Mesenchymal stem cell (in vitro differentiated cells and primary cell): ENCODE measurements at regions not wholly inside any gene's neighbourhood (a gene's known extent, or its start where the extent isn't known, plus 50 kb on each side); places are given as distances from the start of the nearest gene placed in this dataset.
"Not testable (repeated sequence)": the region's sequence is repeated elsewhere in the genome, so short reads cannot be mapped to it uniquely, and the experiment has no call there.

ENCODE experiments used
- DNase-seq: peaks from one replicate; pipeline ENCODE4 v3.0.0-alpha.2; 2013
- H2AFZ ChIP-seq: one replicate; pipeline ENCODE4 v1.6.1; 2013; ENCODE audit warnings: low read depth, mild to moderate bottlenecking, control low read depth, inconsistent platforms, low read length, moderate library complexity
- H2AK5ac ChIP-seq: 2 replicates; pipeline ENCODE4 v1.6.1; 2013; ENCODE audit warnings: low read length, moderate library complexity, mild to moderate bottlenecking, inconsistent platforms; ENCODE audit not compliant: severe bottlenecking
- H2BK120ac ChIP-seq: one replicate; pipeline ENCODE4 v1.6.1; 2013; ENCODE audit warnings: low read depth, mild to moderate bottlenecking, inconsistent platforms, low read length, moderate library complexity
- H2BK12ac ChIP-seq, 2 experiments: one replicate each; pipeline ENCODE4 v1.6.1; 2013; ENCODE audit warnings: inconsistent platforms in 2 of 2, low read length in 2 of 2, mild to moderate bottlenecking in 2 of 2, moderate library complexity in 2 of 2, control low read depth in 1 of 2
- H2BK15ac ChIP-seq: one replicate; pipeline ENCODE4 v1.6.1; 2013; ENCODE audit warnings: mild to moderate bottlenecking, low read depth, inconsistent platforms; ENCODE audit not compliant: poor library complexity, severe bottlenecking
- H2BK5ac ChIP-seq: 2 replicates; pipeline ENCODE4 v1.6.1; 2013; ENCODE audit warnings: low read depth, mild to moderate bottlenecking, low read length, control low read depth, inconsistent platforms; ENCODE audit not compliant: poor library complexity, severe bottlenecking
- H3K14ac ChIP-seq, 2 experiments: one replicate each; pipeline ENCODE4 v1.6.1; 2013; ENCODE audit warnings: inconsistent platforms in 2 of 2, low read length in 2 of 2, control low read depth in 1 of 2, mild to moderate bottlenecking in 1 of 2, moderate library complexity in 1 of 2
- H3K18ac ChIP-seq, 2 experiments: one replicate each; pipeline ENCODE4 v1.6.1; 2013; ENCODE audit warnings: inconsistent platforms in 2 of 2, low read length in 2 of 2, control low read depth in 1 of 2, low read depth in 1 of 2, mild to moderate bottlenecking in 1 of 2
- H3K23ac ChIP-seq, 2 experiments: one replicate each; pipeline ENCODE4 v1.6.1; 2013; ENCODE audit warnings: inconsistent platforms in 2 of 2, low read length in 2 of 2, mild to moderate bottlenecking in 2 of 2, moderate library complexity in 2 of 2, control low read depth in 1 of 2
- H3K27ac ChIP-seq: 2 replicates; pipeline ENCODE4 v1.5.1; 2013; ENCODE audit warnings: mild to moderate bottlenecking, moderate library complexity, low read length, control low read depth, inconsistent platforms; ENCODE audit not compliant: poor library complexity, severe bottlenecking
- H3K27me3 ChIP-seq, 2 experiments: 2 replicates each; pipeline versions ENCODE4 v1.6.1 to v1.7.0; 2013; ENCODE audit warnings: low read length in 2 of 2, mild to moderate bottlenecking in 2 of 2, moderate library complexity in 2 of 2, control low read depth in 1 of 2, inconsistent platforms in 1 of 2; ENCODE audit not compliant: control insufficient read depth in 1 of 2, insufficient read depth in 1 of 2
- H3K36me3 ChIP-seq, 2 experiments: 2 replicates each; pipeline versions ENCODE4 v1.6.1 to v1.7.0; 2013; ENCODE audit warnings: low read length in 2 of 2, control low read depth in 1 of 2, inconsistent platforms in 1 of 2, low read depth in 1 of 2, mild to moderate bottlenecking in 1 of 2; ENCODE audit not compliant: insufficient read depth in 2 of 2, control insufficient read depth in 1 of 2
- H3K4ac ChIP-seq, 2 experiments: one replicate each; pipeline ENCODE4 v1.6.1; 2013; ENCODE audit warnings: inconsistent platforms in 2 of 2, low read length in 2 of 2, mild to moderate bottlenecking in 2 of 2, moderate library complexity in 2 of 2, control low read depth in 1 of 2, low read depth in 1 of 2
- H3K4me1 ChIP-seq: 2 replicates; pipeline ENCODE4 v1.6.1; 2013; ENCODE audit warnings: low read depth, low read length, control low read depth; ENCODE audit not compliant: control insufficient read depth, insufficient read depth
- H3K4me2 ChIP-seq: 2 replicates; pipeline ENCODE4 v1.6.1; 2013; ENCODE audit warnings: low read length, mild to moderate bottlenecking, inconsistent platforms; ENCODE audit not compliant: poor library complexity, severe bottlenecking
- H3K4me3 ChIP-seq, 2 experiments: 2 replicates each; pipeline versions ENCODE4 v1.5.1 to v1.7.0; 2013; ENCODE audit warnings: low read length in 2 of 2, mild to moderate bottlenecking in 2 of 2, control low read depth in 1 of 2, low read depth in 1 of 2; ENCODE audit not compliant: insufficient read depth in 1 of 2
- H3K79me1 ChIP-seq: replicated peaks from 2 replicates; pipeline ENCODE4 v1.6.1; 2013; ENCODE audit warnings: mild to moderate bottlenecking, control low read depth, low read length, inconsistent platforms; ENCODE audit not compliant: poor library complexity, severe bottlenecking
- H3K9ac ChIP-seq: 2 replicates; pipeline ENCODE4 v1.7.0; 2013; ENCODE audit warnings: mild to moderate bottlenecking, low read length, moderate library complexity
- H3K9me3 ChIP-seq: 2 replicates; pipeline ENCODE4 v1.7.0; 2013; ENCODE audit warnings: mild to moderate bottlenecking, low read length; ENCODE audit not compliant: control insufficient read depth
- H4K8ac ChIP-seq: one replicate; pipeline ENCODE4 v1.6.1; 2013; ENCODE audit warnings: inconsistent platforms, mild to moderate bottlenecking, low read length, moderate library complexity
- H4K91ac ChIP-seq: one replicate; pipeline ENCODE4 v1.6.1; 2013; ENCODE audit warnings: mild to moderate bottlenecking, low read length, inconsistent platforms
- WGBS: methylation state at CpG from one replicate; pipeline ENCODE4 v1.1.7; 2013; ENCODE audit warnings: mixed read lengths; 5-methylcytosine and 5-hydroxymethylcytosine counted together

- not testable (repeated sequence) for H3K14ac ChIP-seq, H3K27me3 ChIP-seq, H3K18ac ChIP-seq, H2BK5ac ChIP-seq, H3K9ac ChIP-seq, H3K36me3 ChIP-seq, H3K9me3 ChIP-seq, H4K91ac ChIP-seq, H4K8ac ChIP-seq, H3K79me1 ChIP-seq, H3K4ac ChIP-seq, H3K27ac ChIP-seq, H2BK15ac ChIP-seq, H3K23ac ChIP-seq, H2BK120ac ChIP-seq, H2AFZ ChIP-seq, H3K4me1 ChIP-seq, H3K4me2 ChIP-seq, DNase-seq, H2BK12ac ChIP-seq, H3K4me3 ChIP-seq, H2AK5ac ChIP-seq
- 75% methylated on average over 12 of the region's 12 CpGs for WGBS
Observed at GRCh38 chr15:91655563-91656290, 197.8 kb upstream of the SLCO3A1 start.

GRCh38 chr15:91660174-91660649 lies 193.3 kb upstream of the SLCO3A1 start:
- H3K4me3 ChIP-seq: no peak overlapping the region
- H3K4me1 ChIP-seq: no peaks in the 10 kb centered on the region
- H3K4ac ChIP-seq: no peak overlapping the region
- no peak overlapping the region for H4K8ac ChIP-seq
- no peak overlapping the region for H3K9ac ChIP-seq
- 36% methylated on average over 5 of the region's 6 CpGs for WGBS
- H2AK5ac ChIP-seq: no peak overlapping the region
- no peaks in the 10 kb centered on the region for H3K36me3 ChIP-seq
- no peak overlapping the region for H2BK120ac ChIP-seq
- H3K27me3 ChIP-seq: peaks cover 0 to 11% of the 10 kb centered on the region in 2 experiments
- no peak overlapping the region for H2BK5ac ChIP-seq
- DNase-seq: no peak
- no peaks in the 10 kb centered on the region for H3K9me3 ChIP-seq
- H2BK12ac ChIP-seq: no peak overlapping the region
- H3K4me2 ChIP-seq: no peak overlapping the region
- H2BK15ac ChIP-seq: no peak overlapping the region
- no peak overlapping the region for H3K23ac ChIP-seq
- H4K91ac ChIP-seq: no peak overlapping the region
- H3K18ac ChIP-seq: no peak overlapping the region
- no peaks in the 10 kb centered on the region for H3K79me1 ChIP-seq
- H3K14ac ChIP-seq: no peak overlapping the region
- H3K27ac ChIP-seq: no peak overlapping the region
- no peak overlapping the region for H2AFZ ChIP-seq

GRCh38 chr15:91664224-91664836 lies 189.2 kb upstream of the SLCO3A1 start:
- Histone ChIP-seq H3K4ac (no peak overlapping the region), H3K9me3 (no peaks in the 10 kb centered on the region), H3K18ac (no peak overlapping the region), H2AFZ (no peak overlapping the region), H3K27me3 (peaks cover 0 to 17% of the 10 kb centered on the region in 2 experiments), H2BK12ac (no peak overlapping the region), H3K36me3 (no peaks in the 10 kb centered on the region), H3K9ac (no peak overlapping the region), H3K4me2 (no peak overlapping the region), H3K79me1 (no peaks in the 10 kb centered on the region), H3K27ac (no peak overlapping the region), H2BK15ac (no peak overlapping the region), H3K23ac (no peak overlapping the region), H3K4me3 (no peak overlapping the region), H3K14ac (no peak overlapping the region), H2BK5ac (no peak overlapping the region), H3K4me1 (no peaks in the 10 kb centered on the region), H4K91ac (no peak overlapping the region), H2AK5ac (no peak overlapping the region), H2BK120ac (no peak overlapping the region), H4K8ac (no peak overlapping the region)
- DNase-seq: no peak
- 75% methylated on average over 6 of the region's 6 CpGs for WGBS

GRCh38 chr15:91665212-91665611 lies 188.3 kb upstream of the SLCO3A1 start:
- Histone ChIP-seq H3K27me3 (peaks cover 0 to 17% of the 10 kb centered on the region in 2 experiments), H2BK12ac (no peak overlapping the region), H2AK5ac (no peak overlapping the region), H3K18ac (no peak overlapping the region), H2BK15ac (no peak overlapping the region), H3K23ac (no peak overlapping the region), H3K14ac (no peak overlapping the region), H3K4me3 (no peak overlapping the region), H2AFZ (no peak overlapping the region), H3K9ac (no peak overlapping the region), H3K79me1 (no peaks in the 10 kb centered on the region), H2BK5ac (no peak overlapping the region), H4K91ac (no peak overlapping the region), H3K4me2 (no peak overlapping the region), H3K36me3 (no peaks in the 10 kb centered on the region), H3K4me1 (no peaks in the 10 kb centered on the region), H3K27ac (no peak overlapping the region), H2BK120ac (no peak overlapping the region), H4K8ac (no peak overlapping the region), H3K4ac (no peak overlapping the region), H3K9me3 (no peaks in the 10 kb centered on the region)
- 49% methylated on average over 4 of the region's 4 CpGs for WGBS
- no peak for DNase-seq
